ENCODE measurements at regions not wholly inside any gene's neighbourhood (a gene's known extent, or its start where the extent isn't known, plus 50 kb on each side); places are given as distances from the start of the nearest gene placed in this dataset.

DNA sequence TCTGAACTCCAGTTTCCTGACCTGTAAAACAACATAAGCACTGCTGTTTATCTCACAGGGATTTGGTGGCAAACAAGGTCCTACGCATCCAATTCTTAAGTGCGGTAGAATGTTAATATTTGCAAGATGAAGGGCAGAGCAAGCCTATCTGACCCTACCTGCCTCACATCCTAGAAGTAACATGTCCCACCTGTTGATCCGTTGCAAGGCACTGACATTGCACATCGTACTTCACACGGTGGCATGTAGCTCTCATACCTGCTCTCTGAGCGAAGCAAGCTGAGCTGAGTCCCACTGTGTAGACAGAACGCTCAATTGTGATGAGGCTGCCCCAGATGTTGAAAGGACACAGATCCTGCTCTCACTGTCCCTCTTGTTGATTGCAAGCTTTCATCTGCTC lies 154.7 kb upstream of the PDE10A start:
- DNase-seq, result no peak

DNA sequence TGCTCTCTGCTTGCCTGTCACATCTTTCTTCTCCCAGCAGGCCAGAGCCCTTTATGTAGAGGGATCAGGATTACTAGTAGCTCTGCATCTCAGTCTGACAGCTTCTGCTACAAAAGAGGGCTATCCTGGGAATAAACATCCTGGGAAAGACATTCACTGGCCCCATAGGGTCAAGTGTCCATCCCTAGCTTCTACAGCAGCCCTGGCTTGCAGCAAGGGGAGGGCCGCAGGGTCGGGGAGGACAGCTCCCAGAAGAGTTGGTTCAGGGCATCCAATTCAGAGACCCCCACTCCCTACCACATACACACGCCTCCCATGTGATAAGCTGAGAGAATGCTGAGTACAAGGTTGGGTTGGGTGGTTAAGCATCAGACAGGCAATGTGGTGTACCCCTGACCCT lies 154.1 kb upstream of the PDE10A start:
- DNase-seq, result no peak

GRCh38 chr6:165814679-165815078 lies 151.6 kb upstream of the PDE10A start:
- DNase-seq, result no peak

DNA sequence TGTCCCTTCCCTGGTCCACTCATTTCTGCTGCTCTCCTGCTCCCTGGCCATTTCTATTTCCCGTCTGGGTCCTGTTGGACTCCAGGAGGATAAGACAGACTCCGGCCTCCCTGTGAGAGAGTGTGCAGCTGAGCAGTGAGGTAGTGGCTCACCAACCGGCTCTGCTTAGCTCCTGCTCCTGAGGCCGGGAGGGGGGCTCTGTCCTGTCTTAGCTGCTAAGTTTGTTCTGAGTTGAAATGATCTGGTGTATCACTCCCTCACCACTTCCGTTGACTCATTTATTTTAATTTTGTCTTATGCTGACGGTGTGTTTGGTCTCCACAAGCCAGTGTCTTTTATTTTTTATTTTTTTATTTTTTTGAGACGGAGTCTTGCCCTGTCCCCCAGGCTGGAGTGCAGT lies 148.5 kb upstream of the PDE10A start:
- no peak for DNase-seq

DNA sequence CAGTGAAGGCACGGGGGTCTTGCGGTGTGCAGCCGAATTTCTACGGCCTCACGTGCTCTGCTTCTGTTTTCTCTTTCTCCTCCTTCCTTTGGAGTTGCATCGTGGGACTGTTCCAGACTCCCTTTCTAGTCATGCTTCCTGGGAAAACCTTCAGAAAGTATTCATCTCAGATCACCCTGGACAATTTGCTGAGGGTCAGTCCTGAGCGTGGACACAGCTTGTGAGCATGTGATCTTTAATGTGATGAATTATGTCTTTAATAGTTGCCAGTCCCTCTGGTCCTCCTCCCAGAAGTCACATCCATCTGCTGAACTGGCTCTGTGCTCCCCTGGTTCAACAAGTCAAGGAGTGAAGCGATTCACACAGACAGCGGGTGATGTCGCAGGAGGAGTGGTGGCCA lies 145.0 kb upstream of the PDE10A start:
- DNase-seq, result no peak

DNA sequence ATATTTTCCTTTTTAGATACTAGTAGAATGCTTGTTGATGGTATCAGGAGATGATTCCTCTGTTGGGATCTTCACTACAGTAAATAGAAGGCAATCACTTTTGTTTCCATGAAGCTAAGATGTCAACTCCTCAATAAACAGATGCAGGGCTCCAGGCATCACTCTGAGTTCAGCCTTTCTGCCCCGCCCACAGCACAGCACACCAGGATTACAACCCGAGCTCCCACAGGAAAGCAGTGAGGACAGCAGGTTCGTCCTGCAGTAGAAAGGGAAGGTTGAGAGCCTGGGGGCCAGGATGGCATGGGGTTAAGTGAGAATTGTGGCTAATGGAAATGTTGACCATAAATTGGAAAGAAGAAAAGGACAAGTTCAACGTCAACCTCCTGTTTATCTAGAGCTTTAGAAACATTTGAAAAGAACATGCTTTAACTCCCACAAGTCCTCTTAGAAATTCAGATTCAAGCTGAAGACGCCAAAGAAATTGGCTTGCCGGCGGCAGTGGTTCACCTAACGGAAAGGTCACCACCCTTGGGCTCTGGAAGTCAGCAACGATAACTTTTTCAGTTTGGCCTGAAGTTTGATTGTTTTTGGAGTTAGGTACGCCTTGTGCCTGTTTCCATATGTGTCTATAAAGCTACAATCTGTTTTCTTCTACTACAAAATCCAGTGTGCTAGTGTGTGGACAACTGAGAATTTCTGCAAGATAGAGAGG lies 144.4 kb upstream of the PDE10A start:
- DNase-seq, result no peak

- DNase-seq, result no peak
Measured at GRCh38 chr6:165806126-165806810, 143.2 kb upstream of the PDE10A start.

DNA sequence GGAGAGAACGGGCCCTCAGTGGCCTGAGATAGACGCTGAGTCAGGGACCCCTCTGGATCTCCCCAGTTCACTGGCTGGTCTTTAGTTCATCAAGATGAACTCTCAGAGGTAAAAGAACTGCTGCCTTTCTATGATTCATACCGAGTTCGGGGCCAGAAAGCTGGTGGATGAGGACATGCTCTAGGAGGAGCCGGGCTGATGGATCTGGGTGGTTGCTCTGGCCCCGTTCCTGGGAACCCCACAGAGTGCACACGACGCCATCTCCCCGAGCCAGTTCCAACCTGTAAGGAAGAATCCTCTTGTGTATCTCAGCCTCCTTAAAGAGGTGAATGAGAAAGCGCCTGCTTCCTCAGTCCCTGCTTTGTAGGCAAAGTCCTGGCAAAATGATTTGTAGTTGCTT lies 142.6 kb upstream of the PDE10A start:
- DNase-seq, result no peak

- no peak for DNase-seq
Measured at GRCh38 chr6:165805067-165805555, 142.1 kb upstream of the PDE10A start.

GRCh38 chr6:165804331-165805066 lies 141.5 kb upstream of the PDE10A start:
- no peak for DNase-seq

DNA sequence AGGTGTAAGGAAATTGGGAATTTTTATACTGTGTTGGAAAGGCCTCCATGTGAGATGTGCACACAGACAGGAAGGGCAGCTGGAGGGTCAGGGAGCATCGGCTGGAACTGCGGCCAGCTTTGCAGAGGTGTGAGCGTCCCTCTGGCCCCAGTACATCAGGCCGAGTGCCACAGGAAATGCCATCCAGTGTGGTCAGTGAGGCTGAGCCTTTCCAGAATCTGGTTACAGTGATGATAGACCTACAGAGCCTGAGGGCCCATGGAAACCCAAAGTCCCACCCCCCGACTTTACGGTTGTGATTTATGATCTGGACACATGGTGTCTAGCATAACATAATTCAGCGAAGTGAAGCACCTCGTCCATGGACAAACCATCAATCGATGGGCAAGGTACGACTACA lies 137.3 kb upstream of the PDE10A start:
- no peak for DNase-seq

DNA sequence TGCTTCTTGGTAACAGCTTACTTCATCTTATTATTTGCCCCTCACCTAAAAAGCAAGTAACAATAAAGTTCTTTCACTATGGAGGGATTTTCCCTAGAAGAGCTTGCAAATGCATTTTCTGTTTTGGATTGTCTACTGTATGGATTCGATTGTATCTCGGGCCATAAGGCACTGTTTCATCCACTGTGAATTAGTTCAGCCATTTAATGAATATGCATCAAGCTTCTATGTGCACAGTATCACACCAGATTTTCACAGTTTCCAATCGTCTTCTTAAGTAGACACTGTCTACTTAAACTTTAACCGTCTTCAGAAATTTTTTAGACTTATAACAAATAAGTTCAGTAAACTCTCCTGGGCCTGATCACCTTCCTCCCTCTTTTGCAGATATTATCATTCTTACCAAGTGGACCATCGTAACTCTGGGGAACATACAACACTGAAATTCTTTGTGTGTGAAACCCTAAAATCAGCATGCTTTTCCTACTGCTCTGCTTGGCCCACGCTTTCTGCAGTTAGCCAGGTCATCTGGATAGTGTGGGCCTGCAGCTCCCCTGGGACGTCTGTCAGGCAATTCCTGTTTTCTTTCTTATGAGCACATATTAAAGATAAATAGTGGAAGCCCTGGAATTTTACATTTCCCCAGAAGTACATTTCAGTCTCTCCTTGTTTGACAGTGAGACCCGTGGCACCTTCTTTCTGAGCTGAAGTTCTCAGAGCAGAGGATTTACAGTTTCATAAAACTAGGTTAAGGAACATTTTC lies 136.5 kb upstream of the PDE10A start:
- DNase-seq, result no peak

- no peak for DNase-seq
Measured at GRCh38 chr6:165798991-165799390, 135.9 kb upstream of the PDE10A start.

DNA sequence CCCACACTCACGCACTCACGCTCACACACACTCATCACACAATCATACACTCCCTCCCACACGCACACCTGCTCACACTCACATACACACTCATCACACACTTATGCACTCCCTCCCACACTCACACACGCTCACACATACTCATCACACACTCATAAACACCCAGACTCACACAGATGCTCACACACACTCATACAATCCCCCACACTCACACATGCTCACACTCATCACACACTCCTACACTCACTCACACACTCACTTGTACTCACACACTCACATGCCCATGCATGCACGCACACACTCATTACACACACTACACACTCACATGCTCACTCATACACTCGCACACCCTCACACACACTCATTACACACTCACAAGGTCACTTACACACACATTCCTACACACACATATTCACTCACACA lies 131.1 kb upstream of the PDE10A start:
- DNase-seq, result no peak

DNA sequence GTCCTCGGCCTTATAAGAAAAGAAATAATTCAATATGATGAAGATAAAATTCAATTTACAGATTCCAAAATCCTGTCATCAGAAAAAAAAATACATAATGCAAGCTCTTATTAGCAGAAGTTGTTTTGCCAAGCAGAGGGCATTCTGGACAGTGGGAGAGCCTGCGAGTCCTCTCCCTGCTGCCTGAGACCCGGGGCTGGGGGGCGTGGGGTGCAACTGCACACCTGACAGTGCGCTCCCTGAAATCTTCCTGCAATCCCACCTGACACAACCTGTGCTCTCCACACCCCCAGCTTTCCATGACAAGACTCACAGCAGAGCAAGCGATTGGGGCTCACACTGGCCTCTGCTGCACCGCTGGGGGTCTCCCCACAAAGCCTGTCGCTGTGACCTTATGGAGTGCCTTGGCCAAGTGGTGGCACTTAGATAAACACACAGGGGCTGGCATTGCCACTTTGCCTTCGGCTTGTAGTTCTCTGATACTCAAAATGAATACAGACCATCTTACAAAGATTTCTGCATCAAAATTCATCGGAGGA lies 130.3 kb upstream of the PDE10A start:
- DNase-seq, result no peak

- no peak for DNase-seq
Measured at GRCh38 chr6:165791876-165792437, 128.9 kb upstream of the PDE10A start.

- DNase-seq, result no peak
Measured at GRCh38 chr6:165791306-165791705, 128.3 kb upstream of the PDE10A start.

GRCh38 chr6:165782812-165783211 lies 119.8 kb upstream of the PDE10A start:
- no peak for DNase-seq

GRCh38 chr6:165782134-165782533 lies 119.1 kb upstream of the PDE10A start:
- no peak for DNase-seq

DNA sequence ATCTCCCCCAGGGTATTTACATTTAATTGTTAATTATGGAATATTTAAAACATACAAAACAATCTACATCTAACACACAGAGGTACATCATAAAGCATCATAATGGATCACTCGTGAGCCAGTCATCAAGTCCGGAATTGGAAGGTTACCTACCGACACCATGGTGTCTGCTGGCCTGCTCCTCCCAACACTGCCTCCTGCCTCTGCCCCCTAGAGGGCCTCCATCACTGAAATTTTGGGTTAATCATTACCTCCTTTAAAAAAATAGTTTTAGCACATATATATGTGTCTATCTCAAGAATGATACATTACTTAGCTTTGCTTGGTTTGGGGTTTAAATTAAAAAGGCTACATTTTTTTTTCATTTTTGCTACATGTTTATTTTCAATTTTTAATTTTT lies 114.6 kb upstream of the PDE10A start:
- no peak for DNase-seq

DNA sequence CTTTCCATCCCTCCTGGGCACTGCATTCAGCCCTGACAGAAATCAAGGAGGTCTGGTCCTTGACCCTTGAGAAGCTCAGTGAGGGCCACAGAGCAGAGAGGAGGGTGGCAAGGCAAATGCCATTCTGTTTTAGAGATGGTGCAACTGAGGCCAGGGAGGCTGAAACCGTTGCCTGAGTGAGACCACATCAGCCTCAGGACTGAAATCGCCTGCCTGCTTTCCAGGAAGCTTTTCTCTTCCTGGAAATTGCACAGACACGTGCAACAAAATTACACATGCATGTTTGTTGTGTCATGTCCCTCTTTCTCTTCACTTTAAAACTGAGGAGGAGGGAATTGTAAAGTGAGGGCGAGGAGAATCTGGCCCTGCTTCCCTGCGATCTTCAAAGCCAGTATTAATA lies 113.7 kb upstream of the PDE10A start:
- no peak for DNase-seq

GRCh38 chr6:165775721-165776120 lies 112.7 kb upstream of the PDE10A start:
- DNase-seq, result no peak
